A673 (cell line): ENCODE measurements at regions not wholly inside any gene's neighbourhood (a gene's known extent, or its start where the extent isn't known, plus 50 kb on each side); places are given as distances from the start of the nearest gene placed in this dataset.

ENCODE experiments used
- BruUV-seq: library from RNA; stranded (reverse); fragments of 400-500 nt; replicated peaks from 2 replicates; lab custom pipeline; 2021; lab: Mats Ljungman, UMichigan
- CTCF ChIA-PET: fragments of 300-600 bp; sonication (Branson Sonifier 250); formaldehyde crosslinking; loops from one replicate; lab custom pipeline; 2022; ENCODE audit warnings: antibody characterized with exemption; lab: Charles Lee
- POLR2A ChIA-PET: fragments of 300-600 bp; sonication (Branson Sonifier 250); formaldehyde crosslinking; loops from one replicate; lab custom pipeline; 2022; ENCODE audit warnings: antibody characterized with exemption; ENCODE audit not compliant: low non-redundant PET; lab: Charles Lee
- DNase-seq: peaks from one replicate; pipeline ENCODE4 v3.0.0-alpha.2; 2015; ENCODE audit warnings: low spot score
- H3K27ac ChIP-seq: fragments of 200-600 bp; sonication (generic); 2 replicates; pipeline ENCODE4 v1.5.1; 2016; ENCODE audit warnings: mixed run types, low read depth, mild to moderate bottlenecking, mixed read lengths, antibody characterized with exemption, low read length; ENCODE audit not compliant: poor library complexity, severe bottlenecking
- H3K27me3 ChIP-seq: fragments of 200-600 bp; sonication (generic); replicated peaks from 2 replicates; pipeline ENCODE4 v1.6.1; 2017; ENCODE audit warnings: mixed run types, low read depth, mild to moderate bottlenecking, mixed read lengths, antibody characterized with exemption, low read length; ENCODE audit not compliant: insufficient read depth, poor library complexity
- H3K36me3 ChIP-seq: fragments of 200-600 bp; sonication (generic); 2 replicates; pipeline ENCODE4 v1.6.1; 2016; ENCODE audit warnings: mixed run types, mild to moderate bottlenecking, mixed read lengths, antibody characterized with exemption, low read length; ENCODE audit not compliant: insufficient read depth, poor library complexity, severe bottlenecking
- H3K4me1 ChIP-seq: fragments of 200-600 bp; sonication (generic); 2 replicates; pipeline ENCODE4 v1.6.1; 2017; ENCODE audit warnings: mixed run types, mild to moderate bottlenecking, mixed read lengths, antibody characterized with exemption, low read length; ENCODE audit not compliant: insufficient read depth, poor library complexity, severe bottlenecking
- H3K4me3 ChIP-seq: fragments of 200-600 bp; sonication (generic); 2 replicates; pipeline ENCODE4 v1.5.1; 2016; ENCODE audit warnings: low read depth, mixed run types, mild to moderate bottlenecking, mixed read lengths, low read length; ENCODE audit not compliant: poor library complexity, severe bottlenecking
- H3K9me3 ChIP-seq: fragments of 200-600 bp; sonication (generic); 2 replicates; pipeline ENCODE4 v1.6.1; 2016; ENCODE audit warnings: mixed run types, low read depth, mild to moderate bottlenecking, mixed read lengths, antibody characterized with exemption, low read length; ENCODE audit not compliant: poor library complexity, severe bottlenecking
- CTCF ChIP-seq: fragments of 300-800, 200-600 bp; sonication (generic); conservative IDR thresholded peaks from 2 replicates; pipeline ENCODE4 v1.5.1; 2017; ENCODE audit warnings: low read depth, mild to moderate bottlenecking, antibody characterized with exemption, low read length, moderate library complexity, mixed read lengths
- EZH2 ChIP-seq: fragments of 200-600 bp; sonication (generic); IDR thresholded peaks from 2 replicates; pipeline ENCODE4 v1.6.1; 2017; ENCODE audit warnings: borderline replicate concordance, low read depth, mild to moderate bottlenecking, mixed read lengths, antibody characterized with exemption, low read length; ENCODE audit not compliant: poor library complexity, severe bottlenecking
- intact Hi-C: fragments of 100-400 bp; cut with micrococcal nuclease; formaldehyde crosslinking; loops from one replicate; pipeline ENCODE4 v1.10.0; 2022; ENCODE audit not compliant: unreplicated experiment

- BruUV-seq: no TSS peak
- ChIA-PET POLR2A (no interaction called here), CTCF (no interaction called here)
- no peaks in the 10 kb centered on the region for H3K4me1 ChIP-seq
- H3K27me3 ChIP-seq: no peaks in the 10 kb centered on the region
- no peak overlapping the region for H3K4me3 ChIP-seq
- no peak for TF ChIP-seq EZH2
- TF ChIP-seq CTCF: no peak
- intact Hi-C loops: no loop called here
- H3K9me3 ChIP-seq: no peaks in the 10 kb centered on the region
- DNase-seq: no peak
- H3K27ac ChIP-seq: no peak overlapping the region
- H3K36me3 ChIP-seq: no peaks in the 10 kb centered on the region
These were observed 253.1 kb upstream of the NEGR1 start for GRCh38 chr1:72535470-72535869.

GRCh38 chr1:72530646-72531045 lies 248.3 kb upstream of the NEGR1 start:
- Histone ChIP-seq H3K36me3 (no peaks in the 10 kb centered on the region), H3K4me1 (no peaks in the 10 kb centered on the region), H3K9me3 (no peaks in the 10 kb centered on the region), H3K4me3 (no peak overlapping the region), H3K27me3 (no peaks in the 10 kb centered on the region), H3K27ac (no peak overlapping the region)
- POLR2A ChIA-PET: no interaction called here
- BruUV-seq: no TSS peak
- intact Hi-C loops: no loop called here
- DNase-seq: no peak
- CTCF ChIA-PET: no interaction called here
- TF ChIP-seq EZH2 (no peak), CTCF (no peak)

- Histone ChIP-seq H3K4me3 (no peak overlapping the region), H3K4me1 (no peaks in the 10 kb centered on the region), H3K36me3 (no peaks in the 10 kb centered on the region), H3K27me3 (no peaks in the 10 kb centered on the region), H3K9me3 (no peaks in the 10 kb centered on the region), H3K27ac (no peak overlapping the region)
- no peak for DNase-seq
- TF ChIP-seq EZH2 (no peak), CTCF (no peak)
- intact Hi-C loops: no loop called here
- ChIA-PET CTCF (no interaction called here), POLR2A (no interaction called here)
- BruUV-seq: no TSS peak
These were observed 244.6 kb upstream of the NEGR1 start for GRCh38 chr1:72526926-72527325.
